OCI-LY7 (cell line): ENCODE measurements at regions not wholly inside any gene's neighbourhood (a gene's known extent, or its start where the extent isn't known, plus 50 kb on each side); places are given as distances from the start of the nearest gene placed in this dataset.

Experiments
- BruUV-seq: library from RNA; stranded (reverse); fragments of 400-500 nt; replicated peaks from 2 replicates; lab custom pipeline; 2021; lab: Mats Ljungman, UMichigan
- CTCF ChIA-PET: fragments of 300-600 bp; sonication (Branson Sonifier 250); formaldehyde crosslinking; loops from one replicate; lab custom pipeline; 2022; ENCODE audit warnings: antibody characterized with exemption; ENCODE audit not compliant: unreplicated experiment; lab: Charles Lee
- POLR2A ChIA-PET: fragments of 300-600 bp; sonication (Branson Sonifier 250); formaldehyde crosslinking; loops from one replicate; lab custom pipeline; 2022; ENCODE audit warnings: antibody characterized with exemption; lab: Charles Lee
- DNase-seq: peaks from one replicate; pipeline ENCODE4 v3.0.0-alpha.2; 2015; ENCODE audit warnings: low spot score
- H2AFZ ChIP-seq: fragments of 200-600 bp; sonication (generic), shearing (Covaris generic); 2 replicates; pipeline ENCODE4 v1.6.1; 2014; ENCODE audit warnings: mild to moderate bottlenecking, antibody characterized with exemption, low read length, moderate library complexity
- H3K27ac ChIP-seq: fragments of 200-600 bp; sonication (generic); 2 replicates; pipeline ENCODE4 v1.5.1; 2014; ENCODE audit warnings: mixed run types, low read depth, mild to moderate bottlenecking, moderate library complexity, low read length, inconsistent platforms; ENCODE audit not compliant: poor library complexity, severe bottlenecking
- H3K36me3 ChIP-seq: fragments of 200-600 bp; sonication (generic); 2 replicates; pipeline ENCODE4 v1.6.1; 2014; ENCODE audit warnings: mild to moderate bottlenecking, antibody characterized with exemption, low read length, moderate library complexity, mixed read lengths; ENCODE audit not compliant: insufficient read depth
- H3K4me1 ChIP-seq: fragments of 200-600 bp; sonication (generic); 2 replicates; pipeline ENCODE4 v1.5.1; 2014; ENCODE audit warnings: mild to moderate bottlenecking, low read length; ENCODE audit not compliant: insufficient read depth, poor library complexity, severe bottlenecking
- H3K4me2 ChIP-seq: fragments of 200-600 bp; sonication (generic); 2 replicates; pipeline ENCODE4 v1.6.1; 2014; ENCODE audit warnings: mild to moderate bottlenecking, low read length
- H3K4me3 ChIP-seq: fragments of 200-600 bp; sonication (generic); 2 replicates; pipeline ENCODE4 v1.5.1; 2014; ENCODE audit warnings: mild to moderate bottlenecking, low read depth, low read length; ENCODE audit not compliant: poor library complexity, severe bottlenecking
- H3K79me2 ChIP-seq: fragments of 200-600 bp; sonication (generic); 2 replicates; pipeline ENCODE4 v1.6.1; 2016; ENCODE audit warnings: low read depth, mild to moderate bottlenecking, low read length, moderate library complexity, mixed read lengths; ENCODE audit not compliant: insufficient read depth
- H3K9me2 ChIP-seq: fragments of 200-600 bp; sonication (generic); 2 replicates; pipeline ENCODE4 v1.6.1; 2016; ENCODE audit warnings: mild to moderate bottlenecking, low read length, mixed read lengths; ENCODE audit not compliant: insufficient read depth
- H3K9me3 ChIP-seq: fragments of 200-600 bp; sonication (generic); 2 replicates; pipeline ENCODE4 v1.6.1; 2014; ENCODE audit warnings: mild to moderate bottlenecking, mixed run types, low read length, mixed read lengths
- H4K20me1 ChIP-seq: fragments of 200-600 bp; sonication (generic); 2 replicates; pipeline ENCODE4 v1.6.1; 2014; ENCODE audit warnings: mild to moderate bottlenecking, antibody characterized with exemption, low read length, moderate library complexity, mixed read lengths; ENCODE audit not compliant: insufficient read depth
- CTCF ChIP-seq: fragments of 200-600 bp; sonication (generic); conservative IDR thresholded peaks from 2 replicates; pipeline ENCODE4 v1.5.1; 2014; ENCODE audit warnings: mild to moderate bottlenecking, antibody characterized with exemption, low read length, moderate library complexity, mixed read lengths
- EZH2phosphoT487 ChIP-seq: fragments of 200-600 bp; sonication (generic); IDR thresholded peaks from 2 replicates; pipeline ENCODE4 v1.6.1; 2018; ENCODE audit warnings: low read depth, borderline replicate concordance, mild to moderate bottlenecking, mixed run types, antibody characterized with exemption, low read length, moderate library complexity, mixed read lengths
- intact Hi-C: fragments of 100-400 bp; cut with micrococcal nuclease; formaldehyde crosslinking; loops from one replicate; pipeline ENCODE4 v1.10.0; 2022; ENCODE audit not compliant: unreplicated experiment

- H3K4me3 ChIP-seq, result no peak overlapping the region
- ChIA-PET POLR2A (no interaction called here), CTCF (no interaction called here)
- no peaks in the 10 kb centered on the region for H3K36me3 ChIP-seq
- intact Hi-C loops, result no loop called here
- no peak overlapping the region for H3K27ac ChIP-seq
- H4K20me1 ChIP-seq, result no peaks in the 10 kb centered on the region
- H3K4me2 ChIP-seq, result no peak overlapping the region
- no peak for DNase-seq
- no peaks in the 10 kb centered on the region for H3K9me2 ChIP-seq
- no peaks in the 10 kb centered on the region for H3K9me3 ChIP-seq
- BruUV-seq, result no TSS peak
- no peaks in the 10 kb centered on the region for H3K79me2 ChIP-seq
- TF ChIP-seq EZH2phosphoT487 (no peak), CTCF (no peak)
- no peak overlapping the region for H2AFZ ChIP-seq
- H3K4me1 ChIP-seq, result no peaks in the 10 kb centered on the region
These were observed 312.0 kb downstream of the TLE1 start for GRCh38 chr9:81377320-81377719.

- Histone ChIP-seq H2AFZ (no peak overlapping the region), H3K27ac (no peak overlapping the region), H3K4me1 (no peaks in the 10 kb centered on the region), H3K79me2 (no peaks in the 10 kb centered on the region), H3K4me2 (no peak overlapping the region), H3K4me3 (no peak overlapping the region), H3K36me3 (no peaks in the 10 kb centered on the region), H3K9me3 (no peaks in the 10 kb centered on the region), H3K9me2 (no peaks in the 10 kb centered on the region), H4K20me1 (no peaks in the 10 kb centered on the region)
- no TSS peak for BruUV-seq
- DNase-seq, result no peak
- POLR2A ChIA-PET, result no interaction called here
- TF ChIP-seq CTCF (no peak), EZH2phosphoT487 (no peak)
- intact Hi-C loops, result no loop called here
- CTCF ChIA-PET, result no interaction called here
These were observed 313.9 kb downstream of the TLE1 start for GRCh38 chr9:81375187-81376100.
